ENCODE measurements at regions not wholly inside any gene's neighbourhood (a gene's known extent, or its start where the extent isn't known, plus 50 kb on each side); places are given as distances from the start of the nearest gene placed in this dataset.
"Not testable (repeated sequence)": the region's sequence is repeated elsewhere in the genome, so short reads cannot be mapped to it uniquely, and the experiment has no call there.

DNA sequence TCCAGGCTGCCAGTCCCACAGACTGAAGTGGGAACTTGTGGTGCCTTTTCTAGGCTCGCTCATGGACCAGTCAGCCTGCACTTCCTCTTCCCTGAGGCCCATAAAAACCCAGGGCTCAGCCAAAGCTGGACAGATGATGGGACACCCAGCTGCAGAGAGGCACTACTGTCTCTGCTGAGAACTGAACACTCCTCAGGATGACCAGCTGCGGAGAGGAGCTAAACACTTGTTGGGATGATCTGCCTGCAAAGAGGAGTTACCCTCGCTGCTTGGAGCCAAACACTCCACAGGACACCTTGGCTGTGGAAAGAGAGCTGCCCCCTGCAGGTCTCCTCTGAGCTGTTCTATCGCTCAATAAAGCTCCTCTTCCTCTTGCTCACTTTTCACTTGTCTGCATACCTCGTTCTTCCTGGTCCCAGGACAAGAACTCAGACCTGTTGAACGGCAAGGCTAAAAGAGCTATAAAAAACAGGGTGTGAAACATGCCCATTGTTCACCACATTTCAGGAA lies 465.5 kb downstream of the GUCY1A2 start:
- intact Hi-C loops (cut with micrococcal nuclease): no loop called here

DNA sequence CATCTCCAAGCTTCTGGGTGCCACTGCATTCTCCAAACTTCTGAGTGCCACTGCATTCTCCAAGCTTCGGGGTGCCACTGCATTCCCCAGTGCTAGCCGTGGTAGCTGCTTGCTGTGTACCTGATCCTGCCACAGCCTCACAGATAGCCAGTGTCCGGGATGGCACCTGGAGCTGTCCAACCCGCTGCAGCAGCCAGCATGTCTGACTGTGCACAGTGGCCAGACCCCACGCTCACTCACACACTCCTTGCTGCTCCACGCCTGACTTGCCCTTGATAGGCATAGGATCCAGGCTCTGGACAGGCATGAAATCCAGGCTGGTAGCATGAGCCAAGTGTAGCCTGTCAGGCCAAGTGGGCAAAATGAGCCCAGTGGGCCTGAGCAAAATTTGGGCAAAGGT lies 465.0 kb downstream of the GUCY1A2 start:
- intact Hi-C loops (cut with micrococcal nuclease): no loop called here

DNA sequence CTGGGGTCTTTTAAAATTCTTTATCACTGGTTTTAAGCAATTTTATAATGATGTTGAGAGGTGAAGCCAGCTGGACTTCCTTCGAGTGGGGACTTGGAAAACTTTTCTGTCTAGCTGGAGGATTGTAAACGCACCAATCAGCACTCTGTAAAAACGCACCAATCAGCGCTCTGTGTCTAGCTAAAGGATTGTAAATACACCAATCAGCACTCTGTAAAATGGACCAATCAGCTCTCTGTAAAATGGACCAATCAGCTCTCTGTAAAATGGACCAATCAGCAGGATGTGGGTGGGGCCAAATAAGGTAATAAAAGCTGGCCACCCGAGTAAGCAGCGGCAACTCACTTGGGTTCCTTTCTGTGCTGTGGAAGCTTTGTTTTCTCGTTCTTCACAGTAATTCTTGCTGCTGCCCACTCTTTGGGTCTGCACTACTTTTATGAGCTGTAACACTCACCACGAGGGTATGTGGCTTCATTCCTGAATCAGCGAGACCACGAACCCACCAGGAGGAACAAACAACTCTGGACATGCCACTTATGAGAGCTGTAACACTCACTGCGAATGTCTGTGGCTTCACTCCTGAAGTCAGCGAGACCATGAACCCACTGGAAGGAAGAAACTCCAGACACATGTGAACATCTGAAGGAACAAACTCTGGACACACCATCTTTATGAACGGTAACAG lies 462.6 kb downstream of the GUCY1A2 start:
- intact Hi-C loops (cut with micrococcal nuclease): not testable (repeated sequence)

DNA sequence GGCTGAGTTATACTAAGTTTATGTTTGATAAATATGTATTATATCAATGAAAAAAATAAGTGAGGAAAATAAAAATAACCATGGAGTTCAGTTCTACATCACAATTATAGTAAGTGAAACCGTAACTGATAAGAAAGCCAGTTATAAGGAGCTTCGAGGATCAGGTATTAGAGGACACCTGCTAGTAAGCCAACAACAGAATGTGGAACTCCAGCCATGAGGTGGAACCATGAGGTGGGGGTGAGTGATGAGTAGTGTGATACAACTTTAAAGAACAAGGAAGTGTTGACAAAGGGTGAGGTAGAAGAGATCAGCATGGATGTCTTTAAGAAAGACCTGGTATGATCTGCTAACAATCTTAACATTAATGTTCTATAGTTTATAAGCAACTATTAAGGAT lies 452.9 kb downstream of the GUCY1A2 start:
- intact Hi-C loops (cut with micrococcal nuclease): no loop called here

DNA sequence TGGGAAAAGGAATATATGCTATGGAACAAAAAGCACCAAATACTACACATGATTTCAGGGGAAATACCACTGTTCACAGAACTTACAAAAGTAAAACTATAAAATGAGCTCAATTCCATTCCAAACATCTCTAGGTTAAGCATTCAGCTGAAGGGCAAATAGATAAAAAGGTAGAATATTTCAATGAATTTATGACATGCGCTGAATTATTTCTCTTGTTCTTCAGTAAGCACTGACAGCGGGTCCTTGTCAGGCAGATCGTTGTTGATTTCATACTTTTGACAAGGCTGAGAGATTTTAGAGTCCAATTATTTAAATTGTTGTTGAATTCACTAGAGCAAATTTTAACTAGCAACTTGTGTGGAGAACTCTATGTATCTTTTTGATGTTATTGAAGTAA lies 449.6 kb downstream of the GUCY1A2 start:
- intact Hi-C loops (cut with micrococcal nuclease): no loop called here

DNA sequence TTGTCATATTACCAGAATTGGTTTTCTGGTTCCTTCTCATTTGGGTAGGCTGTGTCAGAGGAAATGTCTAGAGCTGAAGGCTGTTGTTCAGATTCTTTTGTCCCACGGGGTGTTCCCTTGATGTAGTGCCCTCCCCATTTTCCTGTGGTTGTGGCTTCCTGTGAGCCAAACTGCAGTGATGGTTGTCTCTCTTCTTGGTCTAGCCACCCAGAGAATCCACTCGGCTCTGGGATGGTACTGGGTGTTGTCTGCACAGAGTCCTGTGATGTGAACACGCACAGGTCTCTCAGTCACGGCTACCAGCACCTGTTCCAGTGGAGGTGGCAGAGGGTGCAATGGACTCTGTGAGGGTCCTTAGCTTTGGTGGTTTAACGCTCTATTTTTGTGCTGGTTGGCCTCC lies 440.9 kb downstream of the GUCY1A2 start:
- intact Hi-C loops (cut with micrococcal nuclease): not testable (repeated sequence)

DNA sequence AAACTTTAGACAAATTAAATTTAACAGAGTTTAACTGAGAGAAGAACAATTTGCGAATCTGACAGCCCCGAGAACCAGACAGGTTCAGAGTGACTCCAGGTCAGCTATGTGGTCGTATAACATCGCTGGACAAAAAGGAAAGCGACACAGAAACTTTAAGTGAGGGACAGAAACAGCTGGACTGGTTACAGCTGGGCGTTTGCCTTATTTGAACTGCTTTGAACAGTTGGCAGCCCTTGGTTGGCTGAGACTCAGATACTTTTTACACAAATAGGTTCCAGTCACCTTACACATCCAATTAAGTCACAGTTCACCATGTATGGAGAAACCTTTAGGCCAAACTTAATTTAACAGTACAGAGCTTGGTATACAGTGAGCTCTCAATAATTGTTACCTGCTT lies 436.9 kb downstream of the GUCY1A2 start:
- intact Hi-C loops (cut with micrococcal nuclease): no loop called here

DNA sequence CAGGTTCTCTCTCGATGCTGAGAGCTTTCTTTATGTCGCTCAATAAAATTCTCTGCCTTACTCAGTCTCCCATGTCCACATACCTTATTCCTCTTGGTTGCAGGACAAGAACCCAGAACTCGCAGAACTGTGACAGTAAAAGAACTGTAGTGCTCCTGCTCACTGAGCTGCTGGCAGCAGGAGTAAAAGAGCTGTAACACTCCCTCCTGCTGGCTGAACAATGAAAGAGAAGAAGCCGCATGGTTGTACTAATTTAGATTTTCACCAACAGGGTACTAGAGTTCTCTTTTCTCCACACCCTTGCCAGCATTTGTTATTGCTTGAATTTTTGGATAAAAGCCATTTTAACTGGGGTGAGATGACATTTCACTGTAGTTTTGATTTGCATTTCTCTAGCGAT lies 433.2 kb downstream of the GUCY1A2 start:
- intact Hi-C loops (cut with micrococcal nuclease): no loop called here

DNA sequence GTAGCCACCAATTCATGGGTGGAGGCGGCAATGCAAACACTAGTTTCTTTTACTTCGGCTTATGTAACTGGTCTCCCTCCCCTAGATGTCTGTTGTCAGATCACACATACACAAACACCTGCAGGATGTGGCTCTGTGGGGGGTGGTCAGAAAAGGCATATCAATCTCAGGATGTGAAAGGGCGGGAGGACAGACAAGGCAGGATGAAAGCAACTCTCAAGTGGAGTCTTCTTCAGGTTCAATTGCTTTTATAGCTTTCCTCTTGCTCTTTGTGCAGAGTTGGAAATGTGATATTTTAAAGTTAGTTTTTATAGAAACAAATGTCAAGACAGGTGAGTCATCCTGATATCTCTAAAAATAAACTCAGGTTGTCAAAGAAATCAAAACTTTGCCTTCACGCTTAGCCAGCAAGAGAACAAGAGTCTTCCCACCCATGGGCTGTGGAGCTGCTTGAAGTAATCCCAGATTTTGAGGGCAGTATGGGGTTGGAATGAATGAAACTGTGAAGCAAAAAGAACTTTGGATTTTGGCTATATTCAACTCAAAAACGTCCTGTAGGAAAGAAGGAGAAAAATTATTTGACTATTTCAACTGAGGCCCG lies 423.4 kb downstream of the GUCY1A2 start:
- intact Hi-C loops (cut with micrococcal nuclease): no loop called here

DNA sequence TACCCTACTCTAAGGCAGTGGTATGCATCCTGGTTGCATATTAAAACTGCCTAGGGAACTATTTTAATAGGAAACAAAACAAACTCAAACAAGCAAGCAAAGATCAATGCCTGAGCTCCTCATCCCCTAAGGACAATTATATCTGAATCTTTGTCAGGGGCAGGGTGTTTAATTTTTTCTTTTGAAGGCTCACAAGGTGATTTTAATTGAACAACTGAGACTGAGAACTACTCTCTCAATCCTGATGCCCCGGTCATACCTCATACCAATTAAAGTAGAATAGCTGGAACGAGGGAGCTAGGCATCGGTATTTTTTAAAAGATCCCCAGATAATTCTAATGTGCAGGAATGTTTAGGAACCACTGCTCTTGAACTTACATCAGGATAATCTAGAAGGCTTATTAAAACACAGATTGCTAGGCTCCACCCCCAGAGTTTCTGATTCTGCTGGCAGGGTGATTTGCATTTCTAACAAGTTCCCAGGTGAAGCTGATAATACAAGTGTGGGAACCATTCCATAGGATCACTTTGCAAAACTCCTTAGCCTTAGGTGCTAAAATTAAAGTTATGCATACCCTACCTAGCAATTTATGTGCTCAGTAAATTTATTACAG lies 416.5 kb downstream of the GUCY1A2 start:
- intact Hi-C loops (cut with micrococcal nuclease): no loop called here

DNA sequence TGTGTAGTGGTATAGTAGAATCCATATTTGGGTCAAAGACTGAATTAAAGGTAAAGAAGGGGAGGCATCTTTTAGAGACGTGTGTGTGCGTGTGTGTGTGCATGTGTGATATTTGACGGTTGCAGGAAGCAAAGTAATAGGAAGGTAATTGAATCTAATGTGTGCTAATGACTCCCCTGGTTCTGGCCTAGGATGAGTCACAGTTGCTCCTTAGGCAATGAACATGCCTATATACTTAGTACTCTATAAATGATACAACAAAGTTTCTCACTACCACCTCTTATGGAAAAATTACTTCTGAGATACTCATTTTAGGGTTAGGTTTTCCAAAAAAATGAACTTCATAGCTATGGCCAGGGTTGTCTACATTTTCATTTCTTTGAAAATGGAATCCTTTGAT lies 409.6 kb downstream of the GUCY1A2 start:
- intact Hi-C loops (cut with micrococcal nuclease): no loop called here

DNA sequence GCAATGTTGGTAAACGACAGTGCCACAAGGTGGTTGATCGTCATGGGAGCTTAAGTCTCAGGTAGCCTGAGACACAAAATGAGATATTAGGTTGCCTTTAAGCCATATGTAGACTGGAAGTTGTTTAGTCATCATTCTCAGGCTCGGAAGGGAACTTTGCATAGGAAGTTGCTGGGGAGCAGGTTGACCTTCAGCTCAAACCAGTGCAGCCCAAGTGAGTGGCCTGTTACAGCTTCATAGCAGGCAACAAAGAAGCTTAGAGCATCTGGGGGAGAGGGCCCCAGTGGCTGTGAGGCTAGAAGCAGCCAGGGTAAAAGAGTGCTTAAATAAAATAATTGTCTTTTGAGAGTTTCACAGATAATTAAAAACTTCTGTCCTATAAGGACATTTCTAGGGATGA lies 404.0 kb downstream of the GUCY1A2 start:
- intact Hi-C loops (cut with micrococcal nuclease): no loop called here

DNA sequence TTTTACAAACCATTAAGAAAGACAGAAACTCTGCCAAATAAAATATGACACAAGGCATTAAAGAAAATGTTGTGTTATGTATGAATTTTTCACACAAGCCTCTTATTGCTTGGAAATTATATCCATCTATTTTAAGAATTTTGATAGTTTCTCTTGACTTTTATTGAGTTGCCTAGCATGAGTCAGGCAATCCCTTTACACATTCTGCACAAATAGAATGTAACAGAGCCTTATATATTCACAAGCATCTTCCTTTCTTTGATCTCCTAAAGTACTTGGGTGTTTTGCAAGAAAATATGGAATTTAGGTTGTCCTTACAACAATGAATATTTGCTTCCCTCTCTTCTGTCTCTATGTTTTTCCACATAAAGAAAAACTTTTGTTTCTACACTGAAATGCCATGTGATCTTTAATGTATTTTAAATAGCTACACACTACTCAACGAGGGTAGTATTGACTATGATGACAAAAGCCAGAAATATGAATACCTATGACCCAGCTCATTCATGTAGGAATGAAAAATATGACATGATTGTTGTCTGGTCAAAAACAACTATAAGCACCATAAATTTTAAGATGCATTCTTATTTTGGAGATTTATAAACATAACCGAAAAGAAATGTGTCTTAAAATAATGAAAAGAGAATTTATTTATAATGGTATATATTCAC lies 398.8 kb downstream of the GUCY1A2 start:
- intact Hi-C loops (cut with micrococcal nuclease): no loop called here

DNA sequence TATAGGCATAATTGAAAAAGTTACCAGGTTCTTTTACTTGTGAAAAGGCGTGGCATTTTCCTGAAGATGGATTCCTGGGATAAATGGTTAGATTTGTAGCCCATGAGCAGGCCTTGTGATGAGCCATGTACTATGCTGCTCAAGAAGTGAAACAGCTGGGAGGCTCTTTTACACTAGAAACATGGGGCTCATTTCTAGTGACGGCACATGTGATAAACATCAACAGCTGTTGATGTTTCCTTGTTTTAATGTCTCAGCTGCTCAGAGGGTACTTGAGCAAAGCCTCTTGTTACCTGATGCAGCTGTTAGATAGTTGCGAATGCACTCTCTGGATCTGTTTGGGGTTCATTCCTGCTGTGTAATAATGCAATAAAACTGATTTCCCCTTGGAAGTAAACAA lies 396.8 kb downstream of the GUCY1A2 start:
- intact Hi-C loops (cut with micrococcal nuclease): no loop called here

All from T-helper 1 cell treated with Interleukin-12 subunit alpha and Interleukin-12 subunit beta and Interleukin-4 antibody, amounts not matched to agents 30 ng/mL and 1 ng/mL, for 36 hours (primary cell).